Motor neuron (in vitro differentiated cells): ENCODE measurements at regions not wholly inside any gene's neighbourhood (a gene's known extent, or its start where the extent isn't known, plus 50 kb on each side); places are given as distances from the start of the nearest gene placed in this dataset.

Experiments used
- ATAC-seq, 8 experiments: fragments of 200-7000 bp; cut with Tn5 transposase; replicated peaks in 6 of 8; 2 replicates each; pipeline ENCODE4 v1.8.0; 2021; ENCODE audit warnings: mild to moderate bottlenecking in 8 of 8, moderate library complexity in 8 of 8
- H3K27ac ChIP-seq, 2 donors: fragments of 250-450 bp; sonication (Bioruptor Pico); 2 replicates each; pipeline ENCODE4 v1.9.0; 2021; ENCODE audit warnings: antibody characterized with exemption in 2 of 2, mild to moderate bottlenecking in 2 of 2, moderate library complexity in 1 of 2
- H3K4me1 ChIP-seq, 2 donors: fragments of 250-450 bp; sonication (Bioruptor Pico); replicated peaks in 1 of 2; 2 replicates each; pipeline ENCODE4 v1.6.1; 2021; ENCODE audit warnings: antibody characterized with exemption in 2 of 2, mild to moderate bottlenecking in 2 of 2, moderate library complexity in 1 of 2
- H3K4me3 ChIP-seq, 5 donors: fragments of 250-450 bp; sonication (Bioruptor Pico); 2 replicates each; pipeline ENCODE4 v1.9.0; 2021; ENCODE audit warnings: antibody characterized with exemption in 5 of 5, mild to moderate bottlenecking in 5 of 5, moderate library complexity in 4 of 5
- WGBS, 10 experiments: fragments of 450-650 bp; shearing (Covaris generic); methylation state at CpG; one replicate each; pipeline ENCODE4 v1.0.0; 2022; 5-methylcytosine and 5-hydroxymethylcytosine counted together
- in situ Hi-C, 9 experiments: fragments of 400-800 bp; cut with MboI; loops; one replicate each; pipeline ENCODE4 v1.15.0; 2021; ENCODE audit warnings: low sequenced_read_pairs in 9 of 9, low pct_unique_long_range_greater_than_20kb in 2 of 9; ENCODE audit not compliant: unreplicated experiment in 9 of 9

GRCh38 chr4:122326908-122327307, 51.9 kb upstream of the ADAD1 start:
- Histone ChIP-seq H3K4me1 (no peaks in the 10 kb centered on the region), H3K4me3 (no peak overlapping the region), H3K27ac (no peak overlapping the region)
- no peak for ATAC-seq
- 50 to 100% (median 80%) methylated on average over 1 of the region's 1 CpG; no CpG with 5 or more reads in 3 of the 10 experiments for WGBS, 10 experiments
- in situ Hi-C loops = no loop called here

- Histone ChIP-seq H3K4me3 (no peak overlapping the region), H3K4me1 (no peaks in the 10 kb centered on the region), H3K27ac (no peak overlapping the region)
- WGBS, 10 experiments = 78 to 100% (median 100%) methylated on average over 1 of the region's 1 CpG; no CpG with 5 or more reads in 1 of the 10 experiments
- ATAC-seq = no peak
- in situ Hi-C loops = no loop called here
Observed at GRCh38 chr4:122328893-122329292, 49.9 kb upstream of the ADAD1 start.
